HAP-1 (cell line): ENCODE measurements at regions not wholly inside any gene's neighbourhood (a gene's known extent, or its start where the extent isn't known, plus 50 kb on each side); places are given as distances from the start of the nearest gene placed in this dataset.

Source experiments
- DNase-seq, 2 experiments: peaks; one replicate each; pipeline ENCODE4 v3.0.0-alpha.2; 2016 to 2020; ENCODE audit warnings: low spot score in 2 of 2
- H3K27me3 ChIP-seq: fragments of 250-450 bp; sonication (Bioruptor Pico); 2 replicates; pipeline ENCODE4 v1.5.1; 2020; ENCODE audit warnings: low read depth, mild to moderate bottlenecking, moderate library complexity
- H3K36me3 ChIP-seq: fragments of 250-450 bp; sonication (Bioruptor Pico); replicated peaks from 2 replicates; pipeline ENCODE4 v1.5.1; 2020; ENCODE audit warnings: mild to moderate bottlenecking
- H3K4me1 ChIP-seq: fragments of 250-450 bp; sonication (Bioruptor Pico); 2 replicates; pipeline ENCODE4 v1.5.1; 2020; ENCODE audit warnings: mild to moderate bottlenecking
- H3K4me3 ChIP-seq: fragments of 250-450 bp; sonication (Bioruptor Pico); 2 replicates; pipeline ENCODE4 v1.5.1; 2020; ENCODE audit warnings: mild to moderate bottlenecking, moderate library complexity
- H3K9me3 ChIP-seq: fragments of 250-450 bp; sonication (Bioruptor Pico); 2 replicates; pipeline ENCODE4 v1.5.1; 2020; ENCODE audit warnings: mild to moderate bottlenecking, moderate library complexity
- in situ Hi-C: fragments of 300-500 bp; cut with MboI; formaldehyde crosslinking; loops from 3 replicates; pipeline ENCODE4 v1.14.3; 2020; ENCODE audit warnings: low sequenced_read_pairs, inconsistent platforms, mixed read lengths

GRCh38 chr10:104546336-104546735 lies 94.8 kb upstream of the SORCS3 start:
- Histone ChIP-seq H3K4me1 (no peaks in the 10 kb centered on the region), H3K9me3 (no peaks in the 10 kb centered on the region), H3K36me3 (no peaks in the 10 kb centered on the region), H3K4me3 (no peak overlapping the region), H3K27me3 (no peaks in the 10 kb centered on the region)
- no peak for DNase-seq
- in situ Hi-C loops = no loop called here

- H3K27me3 ChIP-seq = no peaks in the 10 kb centered on the region
- in situ Hi-C loops = no loop called here
- no peak for DNase-seq
- no peak overlapping the region for H3K4me3 ChIP-seq
- H3K4me1 ChIP-seq = no peaks in the 10 kb centered on the region
- no peaks in the 10 kb centered on the region for H3K36me3 ChIP-seq
- no peaks in the 10 kb centered on the region for H3K9me3 ChIP-seq
Measured at GRCh38 chr10:104546756-104547155, 94.3 kb upstream of the SORCS3 start.

- no peak for DNase-seq
- Histone ChIP-seq H3K4me1 (no peaks in the 10 kb centered on the region), H3K27me3 (no peaks in the 10 kb centered on the region), H3K9me3 (no peaks in the 10 kb centered on the region), H3K4me3 (no peak overlapping the region), H3K36me3 (no peaks in the 10 kb centered on the region)
- in situ Hi-C loops = no loop called here
Measured at GRCh38 chr10:104548090-104548489, 93.0 kb upstream of the SORCS3 start.

- Histone ChIP-seq H3K4me3 (no peak overlapping the region), H3K4me1 (no peaks in the 10 kb centered on the region), H3K9me3 (no peaks in the 10 kb centered on the region), H3K36me3 (no peaks in the 10 kb centered on the region), H3K27me3 (no peaks in the 10 kb centered on the region)
- DNase-seq = no peak
- in situ Hi-C loops = no loop called here
Measured at GRCh38 chr10:104556831-104557230, 84.3 kb upstream of the SORCS3 start.

- Histone ChIP-seq H3K4me3 (no peak overlapping the region), H3K9me3 (no peaks in the 10 kb centered on the region), H3K4me1 (no peaks in the 10 kb centered on the region), H3K27me3 (no peaks in the 10 kb centered on the region), H3K36me3 (no peaks in the 10 kb centered on the region)
- DNase-seq = no peak
- in situ Hi-C loops = no loop called here
Measured at GRCh38 chr10:104557966-104558365, 83.1 kb upstream of the SORCS3 start.

GRCh38 chr10:104559935-104560334 lies 81.2 kb upstream of the SORCS3 start:
- in situ Hi-C loops = no loop called here
- no peak for DNase-seq
- H3K36me3 ChIP-seq = no peaks in the 10 kb centered on the region

GRCh38 chr10:104563051-104563450 lies 78.0 kb upstream of the SORCS3 start:
- Histone ChIP-seq H3K4me1 (no peaks in the 10 kb centered on the region), H3K36me3 (no peaks in the 10 kb centered on the region), H3K27me3 (no peaks in the 10 kb centered on the region), H3K4me3 (no peak overlapping the region), H3K9me3 (no peaks in the 10 kb centered on the region)
- in situ Hi-C loops = no loop called here
- DNase-seq = no peak

More at GRCh38 chr10:104559935-104560334, 81.2 kb upstream of the SORCS3 start:
- no peaks in the 10 kb centered on the region for H3K9me3 ChIP-seq
- no peaks in the 10 kb centered on the region for H3K27me3 ChIP-seq
- no peak overlapping the region for H3K4me3 ChIP-seq
- no peaks in the 10 kb centered on the region for H3K4me1 ChIP-seq

GRCh38 chr10:104563548-104563947 lies 77.5 kb upstream of the SORCS3 start:
- Histone ChIP-seq H3K9me3 (no peaks in the 10 kb centered on the region), H3K27me3 (no peaks in the 10 kb centered on the region), H3K36me3 (no peaks in the 10 kb centered on the region), H3K4me3 (no peak overlapping the region), H3K4me1 (no peaks in the 10 kb centered on the region)
- in situ Hi-C loops = no loop called here
- DNase-seq = no peak

GRCh38 chr10:104574427-104574826 lies 66.7 kb upstream of the SORCS3 start:
- no peaks in the 10 kb centered on the region for H3K9me3 ChIP-seq
- H3K27me3 ChIP-seq = no peaks in the 10 kb centered on the region
- no peak for DNase-seq
- H3K4me1 ChIP-seq = no peaks in the 10 kb centered on the region
- no peak overlapping the region for H3K4me3 ChIP-seq
- H3K36me3 ChIP-seq = no peaks in the 10 kb centered on the region
- in situ Hi-C loops = no loop called here

GRCh38 chr10:104574838-104575237 lies 66.3 kb upstream of the SORCS3 start:
- no peaks in the 10 kb centered on the region for H3K36me3 ChIP-seq
- in situ Hi-C loops = no loop called here
- H3K4me3 ChIP-seq = no peak overlapping the region
- H3K4me1 ChIP-seq = no peaks in the 10 kb centered on the region
- no peaks in the 10 kb centered on the region for H3K27me3 ChIP-seq
- H3K9me3 ChIP-seq = no peaks in the 10 kb centered on the region
- DNase-seq = no peak

GRCh38 chr10:104576611-104577010 lies 64.5 kb upstream of the SORCS3 start:
- Histone ChIP-seq H3K36me3 (no peaks in the 10 kb centered on the region), H3K9me3 (no peaks in the 10 kb centered on the region), H3K27me3 (no peaks in the 10 kb centered on the region), H3K4me3 (no peak overlapping the region), H3K4me1 (no peaks in the 10 kb centered on the region)
- DNase-seq = no peak
- in situ Hi-C loops = no loop called here

- H3K4me3 ChIP-seq = no peak overlapping the region
- no peaks in the 10 kb centered on the region for H3K4me1 ChIP-seq
- no peaks in the 10 kb centered on the region for H3K27me3 ChIP-seq
- DNase-seq = no peak
- in situ Hi-C loops = no loop called here
- H3K9me3 ChIP-seq = no peaks in the 10 kb centered on the region
- H3K36me3 ChIP-seq = no peaks in the 10 kb centered on the region
Measured at GRCh38 chr10:104577163-104577562, 63.9 kb upstream of the SORCS3 start.

- Histone ChIP-seq H3K27me3 (no peaks in the 10 kb centered on the region), H3K36me3 (no peaks in the 10 kb centered on the region), H3K9me3 (no peaks in the 10 kb centered on the region), H3K4me1 (no peaks in the 10 kb centered on the region), H3K4me3 (no peak overlapping the region)
- no peak for DNase-seq
- in situ Hi-C loops = no loop called here
Measured at GRCh38 chr10:104577861-104578521, 63.1 kb upstream of the SORCS3 start.

GRCh38 chr10:104578671-104579070 lies 62.4 kb upstream of the SORCS3 start:
- H3K4me1 ChIP-seq = no peaks in the 10 kb centered on the region
- no peaks in the 10 kb centered on the region for H3K9me3 ChIP-seq
- no peak for DNase-seq
- H3K4me3 ChIP-seq = no peak overlapping the region
- in situ Hi-C loops = no loop called here
- H3K36me3 ChIP-seq = no peaks in the 10 kb centered on the region
- no peaks in the 10 kb centered on the region for H3K27me3 ChIP-seq

GRCh38 chr10:104579136-104579535 lies 62.0 kb upstream of the SORCS3 start:
- in situ Hi-C loops = no loop called here
- no peak for DNase-seq
- Histone ChIP-seq H3K4me3 (no peak overlapping the region), H3K36me3 (no peaks in the 10 kb centered on the region), H3K9me3 (no peaks in the 10 kb centered on the region), H3K4me1 (no peaks in the 10 kb centered on the region), H3K27me3 (no peaks in the 10 kb centered on the region)
